Adrenal gland (tissue), 5 donors: ENCODE measurements at regions not wholly inside any gene's neighbourhood (a gene's known extent, or its start where the extent isn't known, plus 50 kb on each side); places are given as distances from the start of the nearest gene placed in this dataset.
"Not testable (repeated sequence)": the region's sequence is repeated elsewhere in the genome, so short reads cannot be mapped to it uniquely, and the experiment has no call there.

Experiments used
- CTCF ChIP-seq, 6 experiments: fragments of 450-650 bp in 4 of 6; fragments of 200-600 bp in 2 of 6; sonication (generic) in 1 of 6; IDR thresholded peaks; 1 replicate in 5 of 6; 2 replicates in 1 of 6; pipeline versions ENCODE4 v1.5.1 to v1.8.0; 2016 to 2021; ENCODE audit warnings: antibody characterized with exemption in 6 of 6, mild to moderate bottlenecking in 2 of 6, moderate library complexity in 1 of 6
- POLR2A ChIP-seq, 2 donors: fragments of 450-650 bp; IDR thresholded peaks; one replicate each; pipeline ENCODE4 v1.6.1; 2017; ENCODE audit warnings: antibody characterized with exemption in 2 of 2, mild to moderate bottlenecking in 2 of 2, moderate library complexity in 1 of 2
- donor health status: DM: no; HTN: no; CAD: no.

- TF ChIP-seq POLR2A, CTCF (IDR thresholded peaks at IDR 0.05): not testable (repeated sequence)
Measured at GRCh38 chr1:113208425-113208824, 135.4 kb downstream of the LRIG2 start.
